Epidermal melanocyte (primary cell): ENCODE measurements at regions not wholly inside any gene's neighbourhood (a gene's known extent, or its start where the extent isn't known, plus 50 kb on each side); places are given as distances from the start of the nearest gene placed in this dataset.

Experiments used
- DNase-seq: peaks from one replicate; pipeline ENCODE4 v3.0.0; 2011; ENCODE audit warnings: low spot score; ENCODE audit not compliant: insufficient read length

DNA sequence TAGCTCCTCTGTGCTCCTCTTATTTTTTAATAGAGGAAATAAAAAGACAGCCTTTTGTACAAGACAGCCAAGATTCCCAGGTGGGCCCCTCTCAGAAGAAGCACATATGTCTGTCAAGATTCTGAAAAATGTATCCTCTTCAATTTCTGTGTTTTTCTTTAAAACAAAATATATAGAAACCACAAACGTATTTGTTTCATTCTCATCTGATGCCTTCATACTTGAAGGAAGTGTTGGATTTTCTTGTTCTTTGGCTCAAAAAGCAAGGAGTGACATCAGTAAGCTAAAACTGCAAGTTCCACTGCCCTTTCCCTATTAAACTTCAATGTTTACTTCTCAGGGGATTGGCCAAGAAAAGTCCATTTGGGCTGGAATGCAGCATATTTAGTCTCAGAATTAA lies 193.8 kb upstream of the OSR1 start:
- no peak for DNase-seq

GRCh38 chr2:19550750-19551149 lies 192.3 kb upstream of the OSR1 start:
- no peak for DNase-seq

- no peak for DNase-seq
These were observed 191.4 kb upstream of the OSR1 start for GRCh38 chr2:19549821-19550220.

DNA sequence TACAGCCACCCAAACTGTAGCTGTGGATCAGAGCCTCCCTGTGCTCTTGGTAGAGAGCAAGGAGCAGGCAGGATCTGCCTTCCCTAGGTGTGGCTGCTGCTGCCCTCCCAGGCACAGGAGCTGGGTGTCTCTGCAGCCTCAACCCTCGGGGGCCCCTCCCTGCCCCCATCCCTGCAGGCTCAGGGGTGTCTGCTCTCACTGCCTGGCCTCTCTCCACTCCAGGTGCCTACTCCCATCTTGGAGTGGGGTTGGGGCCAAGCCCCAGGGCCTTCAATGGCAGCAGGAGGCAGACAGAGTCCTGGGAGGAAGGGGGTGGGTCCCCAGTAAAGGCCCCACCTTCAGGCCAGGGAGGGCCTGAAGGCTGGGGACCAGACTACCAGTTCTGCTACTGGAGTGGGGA lies 189.7 kb upstream of the OSR1 start:
- DNase-seq: no peak

DNA sequence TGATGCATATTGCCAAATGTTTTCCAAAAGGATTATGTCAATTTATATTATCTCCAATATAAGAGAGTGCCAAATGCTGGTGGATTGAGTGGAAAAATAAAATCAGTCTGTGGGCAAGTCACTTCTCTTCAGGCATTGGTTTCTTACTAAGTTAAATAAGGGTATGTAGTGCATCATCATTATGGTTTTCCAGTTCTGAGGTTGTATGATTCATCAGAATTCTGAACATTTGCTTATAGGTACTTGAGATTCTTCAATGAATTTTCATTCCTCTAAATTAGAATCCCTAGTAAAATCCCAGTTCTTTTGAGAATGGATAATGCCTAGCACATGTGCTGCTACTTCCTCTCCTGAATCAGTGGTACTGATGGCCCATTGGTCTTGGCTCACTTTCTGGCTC lies 188.9 kb upstream of the OSR1 start:
- no peak for DNase-seq

GRCh38 chr2:19545507-19545906 lies 187.1 kb upstream of the OSR1 start:
- no peak for DNase-seq

DNA sequence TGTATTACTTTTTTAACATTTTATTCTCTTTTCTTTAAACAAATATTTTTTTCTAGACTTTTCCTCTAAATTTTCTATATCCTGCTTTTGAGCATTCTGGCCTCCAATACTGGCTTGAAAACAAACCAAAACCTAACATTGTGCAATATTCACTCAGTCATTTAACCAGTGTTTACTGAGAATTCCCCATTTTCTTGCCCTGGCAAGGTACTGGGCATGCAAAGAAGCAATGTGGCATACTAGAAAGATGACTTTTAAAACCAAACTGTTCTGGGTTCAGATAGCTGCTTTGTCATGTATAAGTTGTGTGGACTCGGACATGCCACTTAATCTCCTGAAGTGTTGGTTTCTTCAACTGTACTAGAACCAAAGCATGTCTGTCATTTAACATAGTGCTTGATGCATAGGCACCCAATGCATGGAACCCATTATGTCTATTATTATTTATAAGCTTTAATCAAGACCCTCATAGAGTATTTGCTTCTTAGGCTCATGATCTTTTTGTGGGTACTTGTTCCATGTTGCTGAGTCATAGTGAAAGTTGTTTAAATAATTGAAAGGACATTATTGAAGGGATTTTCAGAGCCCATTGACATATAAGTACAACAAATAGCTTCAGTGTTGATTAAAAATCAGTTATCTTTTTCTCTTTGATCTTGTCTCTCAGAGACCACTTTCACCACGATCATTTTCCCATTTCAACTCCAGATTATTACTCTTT lies 185.4 kb upstream of the OSR1 start:
- no peak for DNase-seq

DNA sequence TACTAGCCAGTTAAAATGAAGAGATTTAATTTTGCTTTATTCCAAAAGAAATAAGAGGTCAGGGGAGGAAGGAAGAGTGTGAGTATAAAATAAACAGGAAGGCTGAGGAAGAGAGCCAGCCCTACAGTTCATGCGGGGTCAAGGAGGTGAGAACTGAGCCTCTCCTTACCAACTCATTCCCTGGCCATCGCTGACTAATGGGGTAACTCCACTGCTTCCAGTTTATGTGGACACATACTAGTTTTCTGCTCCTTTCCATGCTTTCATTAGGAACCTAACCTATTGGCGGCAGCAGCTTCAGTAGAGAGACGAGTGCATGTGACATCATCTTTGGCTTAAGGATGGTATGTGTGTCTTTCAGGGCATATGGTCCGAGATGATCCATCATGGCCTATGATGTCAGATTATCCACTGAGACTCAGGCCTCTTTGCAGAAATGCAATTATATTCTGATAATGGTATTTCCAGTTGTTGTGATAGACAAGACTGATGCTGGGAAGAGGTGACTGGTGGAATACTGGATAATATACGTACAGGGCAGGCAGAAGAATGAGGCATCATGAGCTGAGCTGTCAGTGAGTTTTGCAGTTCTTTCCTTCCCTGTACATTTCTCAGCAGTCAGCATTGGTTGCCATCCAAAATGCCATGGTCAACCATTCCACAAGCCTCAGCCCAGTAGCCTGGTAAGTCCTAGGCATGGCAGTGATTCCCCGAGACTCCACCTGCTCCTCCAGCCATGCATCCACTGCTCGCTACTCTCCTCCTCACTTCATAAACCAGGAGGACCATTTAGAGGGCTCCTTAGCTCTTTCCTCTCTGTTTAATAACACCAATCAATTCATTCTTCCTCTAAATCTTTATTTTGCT lies 184.6 kb upstream of the OSR1 start:
- no peak for DNase-seq

DNA sequence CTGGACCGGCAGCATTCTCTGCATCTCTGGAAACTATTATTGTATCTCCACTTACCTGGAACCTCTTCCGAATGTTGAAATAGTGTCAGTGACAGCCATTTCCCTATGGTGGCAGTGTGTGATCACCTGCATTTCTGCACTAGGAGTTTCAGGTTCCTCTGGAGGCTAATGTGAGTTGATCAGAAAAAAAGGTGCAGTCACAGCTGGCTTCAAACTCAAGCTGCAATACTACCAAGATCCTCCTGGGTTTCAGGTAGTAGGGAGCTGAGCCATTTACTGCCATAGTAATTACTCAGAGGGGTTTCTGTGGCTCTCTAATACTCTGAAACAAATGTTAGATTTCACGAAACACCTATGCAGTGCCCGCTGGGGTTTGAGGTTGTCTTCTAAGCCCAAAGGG lies 183.5 kb upstream of the OSR1 start:
- DNase-seq: no peak

- DNase-seq: no peak
These were observed 182.5 kb upstream of the OSR1 start for GRCh38 chr2:19540739-19541525.

DNA sequence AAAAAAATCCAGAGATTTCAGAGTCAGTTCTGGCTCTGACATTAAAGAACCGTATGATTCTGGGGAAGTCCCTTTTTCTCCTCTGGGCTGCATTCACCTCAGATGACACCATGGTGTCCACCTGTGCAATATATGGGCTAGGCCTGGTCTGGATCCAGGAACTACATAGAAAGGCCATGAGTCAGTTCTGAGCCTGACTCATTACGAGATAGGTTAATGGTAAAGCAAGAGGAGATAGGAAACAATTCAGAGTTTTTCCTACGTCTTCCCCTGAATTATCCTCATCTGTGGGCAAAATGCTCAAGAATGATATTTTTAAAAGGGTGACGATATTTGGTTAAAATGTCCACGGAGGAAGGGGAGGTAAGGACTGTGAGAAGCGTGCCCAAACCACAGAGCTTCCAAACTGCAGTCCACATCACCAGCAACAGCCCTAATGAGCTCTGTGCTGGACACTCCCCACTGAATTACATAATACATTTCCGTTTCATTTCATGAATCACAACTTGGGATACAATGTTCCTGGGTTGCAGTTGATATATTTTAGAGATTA lies 180.1 kb upstream of the OSR1 start:
- no peak for DNase-seq

DNA sequence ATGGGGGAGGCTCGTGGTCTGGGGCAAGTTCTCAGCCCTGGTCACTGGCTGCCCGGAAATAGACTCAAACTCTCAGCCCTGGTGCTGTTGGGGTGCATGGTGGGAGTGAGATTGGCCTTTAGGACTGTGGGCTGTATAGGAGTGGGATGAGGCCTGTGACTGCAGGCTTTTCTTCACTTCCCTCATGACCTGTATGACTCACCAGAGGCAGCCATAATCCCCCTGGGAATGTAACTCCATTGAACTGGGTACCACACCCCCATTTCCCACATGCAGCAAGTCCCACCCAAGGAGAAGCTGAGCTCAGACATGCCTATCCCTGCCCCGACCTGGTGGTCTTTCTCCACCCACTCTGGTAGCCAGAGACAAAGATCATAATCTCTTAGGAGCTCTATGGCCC lies 177.7 kb upstream of the OSR1 start:
- no peak for DNase-seq

DNA sequence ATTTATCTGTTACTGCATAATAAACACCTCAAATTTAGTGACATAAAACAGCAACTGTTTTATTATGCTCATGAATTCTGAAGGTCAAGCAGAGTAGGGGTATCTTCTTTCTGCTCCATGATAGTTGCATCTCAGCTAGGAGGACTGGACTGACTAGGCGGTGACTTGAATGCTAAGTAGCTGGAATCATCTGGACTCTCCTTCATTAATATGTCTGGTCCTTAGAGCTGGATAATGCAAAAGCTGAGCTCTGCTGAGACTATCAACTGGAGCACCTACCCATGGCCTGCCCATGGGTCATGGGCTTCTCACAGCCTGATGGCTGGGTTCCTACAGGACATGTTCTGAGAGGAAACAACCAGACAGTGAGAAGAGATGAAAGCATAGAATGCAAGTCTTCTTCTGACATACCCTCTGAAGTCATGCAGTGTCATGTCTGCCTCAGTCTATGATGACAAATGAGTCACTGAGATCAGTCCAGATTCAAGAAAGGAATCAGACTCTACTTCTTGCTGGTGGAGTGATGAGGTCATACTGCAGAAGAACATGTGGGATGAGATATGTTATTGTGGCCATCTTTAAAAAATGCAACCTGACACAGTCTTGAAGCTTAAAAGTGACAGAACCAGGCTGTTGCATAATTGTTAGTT lies 174.2 kb upstream of the OSR1 start:
- no peak for DNase-seq

- DNase-seq: no peak
These were observed 171.3 kb upstream of the OSR1 start for GRCh38 chr2:19529677-19530076.

GRCh38 chr2:19527771-19528170 lies 169.3 kb upstream of the OSR1 start:
- no peak for DNase-seq

DNA sequence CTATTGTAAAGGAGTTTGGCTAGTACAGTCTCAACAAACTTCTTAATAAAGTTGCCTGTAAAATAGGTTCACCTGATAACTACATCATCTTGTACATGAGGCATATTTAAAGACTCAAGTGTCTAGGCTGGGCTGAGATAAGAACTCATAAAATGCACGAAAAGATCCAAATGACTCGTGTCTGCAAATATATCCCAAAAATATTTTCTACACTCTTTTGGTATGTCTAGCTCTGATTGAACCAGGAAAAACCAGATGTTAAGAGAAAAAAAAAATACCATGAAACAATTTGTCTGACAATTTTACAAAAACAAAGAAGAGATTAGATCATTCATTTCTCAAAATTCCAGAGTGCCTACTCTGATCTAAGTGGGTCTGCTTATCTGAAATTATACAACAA lies 166.9 kb upstream of the OSR1 start:
- DNase-seq: no peak

GRCh38 chr2:19519045-19519444 lies 160.6 kb upstream of the OSR1 start:
- no peak for DNase-seq

DNA sequence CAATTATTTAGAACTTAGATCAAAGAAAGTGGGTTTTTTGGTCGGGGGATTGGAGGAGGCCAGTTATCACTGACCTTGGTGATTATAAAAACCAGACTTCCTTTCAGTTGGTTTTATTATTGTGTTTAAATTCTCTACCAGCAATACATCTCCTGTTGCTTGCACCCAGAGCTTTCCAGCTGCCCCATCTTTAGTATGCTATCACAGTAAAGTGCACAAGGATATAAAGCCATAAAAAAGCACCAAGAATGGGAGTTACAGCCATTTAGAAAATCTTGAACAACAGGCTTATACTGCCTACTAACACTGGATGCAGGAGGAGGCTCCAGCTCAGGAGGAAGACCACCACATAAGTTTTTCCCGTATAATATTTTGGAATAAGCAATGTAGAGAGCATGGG lies 148.7 kb upstream of the OSR1 start:
- no peak for DNase-seq

- no peak for DNase-seq
These were observed 147.0 kb upstream of the OSR1 start for GRCh38 chr2:19505199-19506136.
